Liver (tissue), 8 donors: ENCODE measurements at regions not wholly inside any gene's neighbourhood (a gene's known extent, or its start where the extent isn't known, plus 50 kb on each side); places are given as distances from the start of the nearest gene placed in this dataset.

ENCODE experiments used
- DNase-seq: peaks from one replicate; pipeline ENCODE4 v3.0.0-alpha.2; 2017; ENCODE audit warnings: low spot score
- H3K27ac ChIP-seq, 2 donors: one replicate each; pipeline ENCODE4 v1.7.0; 2013; ENCODE audit warnings: inconsistent platforms in 2 of 2, low read length in 2 of 2, control low read depth in 1 of 2, low read depth in 1 of 2, mild to moderate bottlenecking in 1 of 2
- H3K27me3 ChIP-seq, 4 donors: one replicate each; pipeline versions ENCODE4 v1.6.1 to v1.7.0; 2013; ENCODE audit warnings: low read length in 3 of 4, inconsistent platforms in 1 of 4, mild to moderate bottlenecking in 1 of 4, moderate library complexity in 1 of 4; ENCODE audit not compliant: control insufficient read depth in 4 of 4, insufficient read depth in 4 of 4
- H3K36me3 ChIP-seq, 4 donors: one replicate each; pipeline versions ENCODE4 v1.6.1 to v1.7.0; 2013; ENCODE audit warnings: low read length in 3 of 4, mild to moderate bottlenecking in 3 of 4, low read depth in 1 of 4, moderate library complexity in 1 of 4; ENCODE audit not compliant: control insufficient read depth in 4 of 4, insufficient read depth in 3 of 4
- H3K4me1 ChIP-seq, 4 donors: one replicate each; pipeline versions ENCODE4 v1.6.1 to v1.7.0; 2013; ENCODE audit warnings: low read length in 3 of 4, mild to moderate bottlenecking in 3 of 4, moderate library complexity in 1 of 4; ENCODE audit not compliant: control insufficient read depth in 4 of 4, insufficient read depth in 4 of 4
- H3K4me3 ChIP-seq, 3 donors: one replicate each; pipeline versions ENCODE4 v1.6.1 to v1.7.0; 2013; ENCODE audit warnings: low read length in 3 of 3, control low read depth in 1 of 3, low read depth in 1 of 3, mild to moderate bottlenecking in 1 of 3
- H3K9ac ChIP-seq, 2 donors: one replicate each; pipeline ENCODE4 v1.7.0; 2013; ENCODE audit warnings: low read length in 2 of 2, mild to moderate bottlenecking in 2 of 2, moderate library complexity in 2 of 2, control low read depth in 1 of 2, low read depth in 1 of 2
- H3K9me3 ChIP-seq, 4 donors: one replicate each; pipeline versions ENCODE4 v1.6.1 to v1.7.0; 2013; ENCODE audit warnings: low read length in 3 of 4; ENCODE audit not compliant: control insufficient read depth in 4 of 4
- ATF3 ChIP-seq: IDR thresholded peaks from 2 replicates; pipeline ENCODE4 v1.6.1; 2016; ENCODE audit warnings: antibody characterized with exemption
- CTCF ChIP-seq: fragments of 150-350 bp; IDR thresholded peaks from 2 replicates; pipeline ENCODE4 v1.5.1; 2017; ENCODE audit warnings: improper control_type of control experiment, low read depth, low read length; ENCODE audit not compliant: missing input control
- EGR1 ChIP-seq, 2 donors: IDR thresholded peaks; 2 replicates each; pipeline ENCODE4 v1.6.1; 2016 to 2018; ENCODE audit warnings: antibody characterized with exemption in 2 of 2, low read depth in 2 of 2
- FOXA1 ChIP-seq: IDR thresholded peaks from 2 replicates; pipeline ENCODE4 v1.6.1; 2016; ENCODE audit warnings: antibody characterized with exemption
- FOXA2 ChIP-seq: IDR thresholded peaks from 2 replicates; pipeline ENCODE4 v1.6.1; 2016; ENCODE audit warnings: antibody characterized with exemption
- GABPA ChIP-seq, 2 donors: IDR thresholded peaks in 1 of 2; conservative IDR thresholded peaks in 1 of 2; 2 replicates each; pipeline ENCODE4 v1.6.1; 2016; ENCODE audit warnings: antibody characterized with exemption in 2 of 2, mild to moderate bottlenecking in 1 of 2, moderate library complexity in 1 of 2
- HNF4A ChIP-seq, 2 donors: conservative IDR thresholded peaks; 2 replicates each; pipeline ENCODE4 v1.6.1; 2016; ENCODE audit warnings: antibody characterized with exemption in 2 of 2, mild to moderate bottlenecking in 2 of 2
- HNF4G ChIP-seq: IDR thresholded peaks from 2 replicates; pipeline ENCODE4 v1.6.1; 2016; ENCODE audit warnings: antibody characterized with exemption
- JUND ChIP-seq, 2 donors: IDR thresholded peaks; 2 replicates each; pipeline ENCODE4 v1.6.1; 2016; ENCODE audit warnings: antibody characterized with exemption in 2 of 2
- MAX ChIP-seq: IDR thresholded peaks from 2 replicates; pipeline ENCODE4 v1.6.1; 2016; ENCODE audit warnings: antibody characterized with exemption
- NR2F2 ChIP-seq: IDR thresholded peaks from 2 replicates; pipeline ENCODE4 v1.6.1; 2016; ENCODE audit warnings: antibody characterized with exemption
- RAD21 ChIP-seq, 2 donors: IDR thresholded peaks; 2 replicates each; pipeline ENCODE4 v1.6.1; 2016; ENCODE audit warnings: antibody characterized with exemption in 2 of 2, mild to moderate bottlenecking in 2 of 2
- REST ChIP-seq: IDR thresholded peaks from 2 replicates; pipeline ENCODE4 v1.6.1; 2016; ENCODE audit warnings: antibody characterized with exemption, mild to moderate bottlenecking
- RXRA ChIP-seq, 2 donors: IDR thresholded peaks; 2 replicates each; pipeline ENCODE4 v1.6.1; 2017 to 2018; ENCODE audit warnings: antibody characterized with exemption in 2 of 2, mild to moderate bottlenecking in 1 of 2
- SP1 ChIP-seq: IDR thresholded peaks from 2 replicates; pipeline ENCODE4 v1.6.1; 2018; ENCODE audit warnings: antibody characterized with exemption, mild to moderate bottlenecking
- TAF1 ChIP-seq: conservative IDR thresholded peaks from 2 replicates; pipeline ENCODE4 v1.6.1; 2016; ENCODE audit warnings: antibody characterized with exemption, mild to moderate bottlenecking
- YY1 ChIP-seq: IDR thresholded peaks from 2 replicates; pipeline ENCODE4 v1.6.1; 2016; ENCODE audit warnings: antibody characterized with exemption, mild to moderate bottlenecking
- ZBTB33 ChIP-seq: IDR thresholded peaks from 2 replicates; pipeline ENCODE4 v1.6.1; 2016; ENCODE audit warnings: antibody characterized with exemption
- WGBS: extraction: QIAGEN DNeasy Blood & Tissue Kit; methylation state at CpG from one replicate; pipeline ENCODE4 v1.1.7; 2013; 5-methylcytosine and 5-hydroxymethylcytosine counted together
- donor health status: healthy.
- donor health status: healthy.
- donor health status: healthy.
- donor health status: healthy.
- donor health status: healthy.

GRCh38 chr3:117874904-117875874 lies 1159.5 kb downstream of the IGSF11 start:
- no peak for TF ChIP-seq FOXA1
- TF ChIP-seq HNF4A (conservative IDR thresholded peaks at IDR 0.05): no peak
- TF ChIP-seq EGR1 (IDR thresholded peaks at IDR 0.05; ENCODE audit: low read depth in 2 of 2): no peak
- no peak for TF ChIP-seq YY1
- TF ChIP-seq REST: no peak
- TF ChIP-seq JUND (IDR thresholded peaks at IDR 0.05): no peak
- TF ChIP-seq RXRA (IDR thresholded peaks at IDR 0.05): no peak
- no peak for TF ChIP-seq TAF1
- TF ChIP-seq ATF3: no peak
- Histone ChIP-seq H3K27me3 (no peaks in the 10 kb centered on the region), H3K9ac (no peak overlapping the region), H3K9me3 (no peaks in the 10 kb centered on the region), H3K36me3 (no peaks in the 10 kb centered on the region), H3K4me3 (no peak overlapping the region), H3K4me1 (no peaks in the 10 kb centered on the region), H3K27ac (no peak overlapping the region)
- DNase-seq: no peak
- 34% methylated on average over 1 of the region's 1 CpG for WGBS

GRCh38 chr3:117875887-117876286 lies 1158.8 kb downstream of the IGSF11 start:
- Histone ChIP-seq H3K9ac (no peak overlapping the region), H3K4me1 (no peaks in the 10 kb centered on the region), H3K9me3 (no peaks in the 10 kb centered on the region), H3K27ac (no peak overlapping the region), H3K36me3 (no peaks in the 10 kb centered on the region), H3K27me3 (no peaks in the 10 kb centered on the region), H3K4me3 (no peak overlapping the region)
- DNase-seq: no peak
- 74% methylated on average over 1 of the region's 1 CpG for WGBS
- no peak for TF ChIP-seq MAX
- TF ChIP-seq SP1: no peak
- no peak for TF ChIP-seq RAD21 (IDR thresholded peaks at IDR 0.05)
- TF ChIP-seq ATF3: no peak
- no peak for TF ChIP-seq JUND (IDR thresholded peaks at IDR 0.05)
- TF ChIP-seq YY1: no peak
- TF ChIP-seq HNF4A (conservative IDR thresholded peaks at IDR 0.05): no peak
- TF ChIP-seq HNF4G: no peak
- TF ChIP-seq TAF1: no peak
- no peak for TF ChIP-seq FOXA1
- TF ChIP-seq ZBTB33: no peak
- no peak for TF ChIP-seq FOXA2
- no peak for TF ChIP-seq CTCF
- TF ChIP-seq REST: no peak
- TF ChIP-seq NR2F2: no peak
- no peak for TF ChIP-seq GABPA (IDR thresholded peaks at IDR 0.05 in 1 of 2, conservative IDR thresholded peaks at IDR 0.05 in 1 of 2)
- no peak for TF ChIP-seq EGR1 (IDR thresholded peaks at IDR 0.05; ENCODE audit: low read depth in 2 of 2)
